ENCODE measurements at regions not wholly inside any gene's neighbourhood (a gene's known extent, or its start where the extent isn't known, plus 50 kb on each side); places are given as distances from the start of the nearest gene placed in this dataset.

GRCh38 chr5:97545446-97545845 lies 362.4 kb upstream of the RIOK2 start:
- H3K27me3 Mint-ChIP-seq = no peaks in the 10 kb centered on the region
- CTCF ChIA-PET = no interaction called here
- no peak for TF ChIP-seq EZH2 (IDR thresholded peaks at IDR 0.05; ENCODE audit: borderline replicate concordance, insufficient read depth, low read depth, low read length, poor library complexity, severe bottlenecking)
- no peak for TF ChIP-seq CTCF (IDR thresholded peaks at IDR 0.05)

GRCh38 chr5:97545886-97546535 lies 363.0 kb upstream of the RIOK2 start:
- CTCF ChIA-PET = no interaction called here
- no peak for DNase-seq
- Histone ChIP-seq H3K36me3 (replicated peaks in 1 of 2; ENCODE audit: control extremely low read depth in 1 of 2, control insufficient read depth in 1 of 2, extremely low read depth in 1 of 2, insufficient read depth in 2 of 2, low read length in 1 of 2) (no peaks in the 10 kb centered on the region), H2AFZ (ENCODE audit: insufficient read depth, low read depth, low read length, poor library complexity, severe bottlenecking) (no peak overlapping the region), H3K4me2 (replicated peaks; ENCODE audit: low read depth, low read length, poor library complexity, severe bottlenecking) (no peak overlapping the region), H3K27ac (ENCODE audit: low read length in 2 of 2) (no peak overlapping the region), H3K9me3 (ENCODE audit: control extremely low read depth in 1 of 3, control insufficient read depth in 2 of 3, insufficient read depth in 1 of 3, low read length in 2 of 3) (peaks cover 0 to 9% (median 0%) of the 10 kb centered on the region in 3 donors), H3K9ac (ENCODE audit: low read length) (no peak overlapping the region), H3K79me2 (ENCODE audit: control insufficient read depth, insufficient read depth, low read length) (no peaks in the 10 kb centered on the region), H4K20me1 (ENCODE audit: control insufficient read depth, insufficient read depth, low read length, poor library complexity, severe bottlenecking) (no peaks in the 10 kb centered on the region), H3K27me3 (replicated peaks in 1 of 4; ENCODE audit: control extremely low read depth in 1 of 4, control insufficient read depth in 3 of 4, insufficient read depth in 4 of 4, low read length in 3 of 4) (no peaks in the 10 kb centered on the region), H3K4me1 (ENCODE audit: control insufficient read depth in 2 of 2, insufficient read depth in 2 of 2, low read length in 2 of 2) (peaks cover 6 to 8% of the 10 kb centered on the region in 2 donors), H3K4me3 (ENCODE audit: control extremely low read depth in 1 of 5, extremely low read depth in 1 of 5, insufficient read depth in 1 of 5, low read depth in 2 of 5, low read length in 4 of 5) (no peak overlapping the region)
- Mint-ChIP-seq H3K4me3 (no peak overlapping the region), H3K27me3 (no peaks in the 10 kb centered on the region), H3K4me1 (peaks cover 8% of the 10 kb centered on the region), H3K9me3 (ENCODE audit: insufficient read depth) (no peaks in the 10 kb centered on the region), H3K27ac (no peak overlapping the region)
- WGBS (ENCODE audit: insufficient coverage) = no CpG with 5 or more reads among the region's 2 CpGs
- no peak for TF ChIP-seq CTCF (IDR thresholded peaks at IDR 0.05)
- TF ChIP-seq EZH2 (IDR thresholded peaks at IDR 0.05; ENCODE audit: borderline replicate concordance, insufficient read depth, low read depth, low read length, poor library complexity, severe bottlenecking) = no peak
- POLR2A ChIA-PET = no interaction called here
- ATAC-seq (ENCODE audit: low read depth) = no peak
- intact Hi-C loops (cut with micrococcal nuclease) = no loop called here

More at GRCh38 chr5:97545446-97545845, 362.4 kb upstream of the RIOK2 start:
- Mint-ChIP-seq H3K4me1 (peaks cover 8% of the 10 kb centered on the region), H3K4me3 (no peak overlapping the region), H3K27ac (no peak overlapping the region), H3K9me3 (ENCODE audit: insufficient read depth) (no peaks in the 10 kb centered on the region)
- intact Hi-C loops (cut with micrococcal nuclease) = no loop called here
- Histone ChIP-seq H3K9ac (ENCODE audit: low read length) (no peak overlapping the region), H3K36me3 (replicated peaks in 1 of 2; ENCODE audit: control extremely low read depth in 1 of 2, control insufficient read depth in 1 of 2, extremely low read depth in 1 of 2, insufficient read depth in 2 of 2, low read length in 1 of 2) (no peaks in the 10 kb centered on the region), H3K79me2 (ENCODE audit: control insufficient read depth, insufficient read depth, low read length) (no peaks in the 10 kb centered on the region), H3K27me3 (replicated peaks in 1 of 4; ENCODE audit: control extremely low read depth in 1 of 4, control insufficient read depth in 3 of 4, insufficient read depth in 4 of 4, low read length in 3 of 4) (no peaks in the 10 kb centered on the region), H3K27ac (ENCODE audit: low read length in 2 of 2) (no peak overlapping the region), H2AFZ (ENCODE audit: insufficient read depth, low read depth, low read length, poor library complexity, severe bottlenecking) (no peak overlapping the region), H3K4me3 (ENCODE audit: control extremely low read depth in 1 of 5, extremely low read depth in 1 of 5, insufficient read depth in 1 of 5, low read depth in 2 of 5, low read length in 4 of 5) (no peak overlapping the region), H3K4me1 (ENCODE audit: control insufficient read depth in 2 of 2, insufficient read depth in 2 of 2, low read length in 2 of 2) (peaks cover 6 to 8% of the 10 kb centered on the region in 2 donors), H4K20me1 (ENCODE audit: control insufficient read depth, insufficient read depth, low read length, poor library complexity, severe bottlenecking) (no peaks in the 10 kb centered on the region), H3K9me3 (ENCODE audit: control extremely low read depth in 1 of 3, control insufficient read depth in 2 of 3, insufficient read depth in 1 of 3, low read length in 2 of 3) (peaks cover 0 to 10% (median 0%) of the 10 kb centered on the region in 3 donors), H3K4me2 (replicated peaks; ENCODE audit: low read depth, low read length, poor library complexity, severe bottlenecking) (no peak overlapping the region)
- DNase-seq (no peak), ATAC-seq (ENCODE audit: low read depth) (no peak)
- POLR2A ChIA-PET = no interaction called here
